ENCODE measurements at regions not wholly inside any gene's neighbourhood (a gene's known extent, or its start where the extent isn't known, plus 50 kb on each side); places are given as distances from the start of the nearest gene placed in this dataset.

GRCh38 chr6:167533851-167534250 is 209.0 kb downstream of the TTLL2 start:
- intact Hi-C loops (cut with micrococcal nuclease) = no loop called here
- H3K36me3 ChIP-seq (ENCODE audit: insufficient read depth, low read length) = no peaks in the 10 kb centered on the region
- no peaks in the 10 kb centered on the region for H3K27me3 ChIP-seq (ENCODE audit: insufficient read depth, low read length)
- POLR2A ChIA-PET (ENCODE audit: partially characterized antibody) = no interaction called here
- DNase-seq = no peak
- no peak overlapping the region for H3K4me3 ChIP-seq (ENCODE audit: low read length in 2 of 2)
- H3K4me1 ChIP-seq (ENCODE audit: insufficient read depth, low read length) = no peaks in the 10 kb centered on the region
- H3K27ac ChIP-seq (ENCODE audit: low read depth, low read length) = no peak overlapping the region
- Mint-ChIP-seq H3K27ac (no peak overlapping the region), H3K27me3 (peaks cover 9 to 13% of the 10 kb centered on the region in 2 donors), H3K9me3 (peaks cover 0 to 5% (median 0%) of the 10 kb centered on the region in 8 donors), H3K36me3 (no peaks in the 10 kb centered on the region), H3K4me3 (no peak overlapping the region), H3K4me1 (no peaks in the 10 kb centered on the region)
- no peaks in the 10 kb centered on the region for H3K9me3 ChIP-seq (ENCODE audit: control insufficient read depth in 1 of 2, low read length in 2 of 2)
- CTCF ChIA-PET (ENCODE audit: partially characterized antibody) = no interaction called here

- H3K9me3 Mint-ChIP-seq = peaks cover 0 to 9% (median 0%) of the 10 kb centered on the region in 8 donors
- H3K4me3 ChIP-seq (ENCODE audit: low read length in 2 of 2) = no peak overlapping the region
- no peaks in the 10 kb centered on the region for H3K36me3 Mint-ChIP-seq
- H3K9me3 ChIP-seq (ENCODE audit: control insufficient read depth in 1 of 2, low read length in 2 of 2) = no peaks in the 10 kb centered on the region
- peaks cover 3 to 7% of the 10 kb centered on the region in 2 donors for H3K27me3 Mint-ChIP-seq
- no peak for DNase-seq
- no peaks in the 10 kb centered on the region for H3K36me3 ChIP-seq (ENCODE audit: insufficient read depth, low read length)
- no peak overlapping the region for H3K4me3 Mint-ChIP-seq
- ChIA-PET CTCF (ENCODE audit: partially characterized antibody) (no interaction called here), POLR2A (ENCODE audit: partially characterized antibody) (no interaction called here)
- intact Hi-C loops (cut with micrococcal nuclease) = no loop called here
- no peaks in the 10 kb centered on the region for H3K27me3 ChIP-seq (ENCODE audit: insufficient read depth, low read length)
- no peaks in the 10 kb centered on the region for H3K4me1 ChIP-seq (ENCODE audit: insufficient read depth, low read length)
- H3K27ac Mint-ChIP-seq = no peak overlapping the region
- H3K27ac ChIP-seq (ENCODE audit: low read depth, low read length) = no peak overlapping the region
- H3K4me1 Mint-ChIP-seq = no peaks in the 10 kb centered on the region
Measured at GRCh38 chr6:167537816-167538215, 212.9 kb downstream of the TTLL2 start.

GRCh38 chr6:167538746-167539145 is 213.9 kb downstream of the TTLL2 start:
- CTCF ChIA-PET (ENCODE audit: partially characterized antibody) = no interaction called here

GRCh38 chr6:167540796-167541195 is 215.9 kb downstream of the TTLL2 start:
- no peak for DNase-seq
- peaks cover 0 to 9% (median 0%) of the 10 kb centered on the region in 8 donors for H3K9me3 Mint-ChIP-seq
- Histone ChIP-seq H3K27me3 (ENCODE audit: insufficient read depth, low read length) (no peaks in the 10 kb centered on the region), H3K9me3 (ENCODE audit: control insufficient read depth in 1 of 2, low read length in 2 of 2) (no peaks in the 10 kb centered on the region), H3K4me3 (ENCODE audit: low read length in 2 of 2) (no peak overlapping the region), H3K27ac (ENCODE audit: low read depth, low read length) (no peak overlapping the region), H3K36me3 (ENCODE audit: insufficient read depth, low read length) (no peaks in the 10 kb centered on the region), H3K4me1 (ENCODE audit: insufficient read depth, low read length) (no peaks in the 10 kb centered on the region)
- intact Hi-C loops (cut with micrococcal nuclease) = no loop called here
- H3K4me3 Mint-ChIP-seq = no peak overlapping the region
- CTCF ChIA-PET (ENCODE audit: partially characterized antibody) = no interaction called here
- no peaks in the 10 kb centered on the region for H3K4me1 Mint-ChIP-seq
- POLR2A ChIA-PET (ENCODE audit: partially characterized antibody) = no interaction called here
- H3K27me3 Mint-ChIP-seq = peaks cover 3 to 7% of the 10 kb centered on the region in 2 donors
- H3K36me3 Mint-ChIP-seq = no peaks in the 10 kb centered on the region
- no peak overlapping the region for H3K27ac Mint-ChIP-seq

More at GRCh38 chr6:167538746-167539145, 213.9 kb downstream of the TTLL2 start:
- intact Hi-C loops (cut with micrococcal nuclease) = no loop called here
- Histone ChIP-seq H3K4me3 (ENCODE audit: low read length in 2 of 2) (no peak overlapping the region), H3K9me3 (ENCODE audit: control insufficient read depth in 1 of 2, low read length in 2 of 2) (no peaks in the 10 kb centered on the region), H3K27ac (ENCODE audit: low read depth, low read length) (no peak overlapping the region), H3K36me3 (ENCODE audit: insufficient read depth, low read length) (no peaks in the 10 kb centered on the region), H3K27me3 (ENCODE audit: insufficient read depth, low read length) (no peaks in the 10 kb centered on the region), H3K4me1 (ENCODE audit: insufficient read depth, low read length) (no peaks in the 10 kb centered on the region)
- POLR2A ChIA-PET (ENCODE audit: partially characterized antibody) = no interaction called here
- H3K4me3 Mint-ChIP-seq = no peak overlapping the region
- peaks cover 0 to 9% (median 0%) of the 10 kb centered on the region in 8 donors for H3K9me3 Mint-ChIP-seq
- peaks cover 3 to 7% of the 10 kb centered on the region in 2 donors for H3K27me3 Mint-ChIP-seq
- no peaks in the 10 kb centered on the region for H3K36me3 Mint-ChIP-seq
- no peak for DNase-seq
- H3K4me1 Mint-ChIP-seq = no peaks in the 10 kb centered on the region
- no peak overlapping the region for H3K27ac Mint-ChIP-seq

GRCh38 chr6:167541544-167541943 is 216.7 kb downstream of the TTLL2 start:
- Mint-ChIP-seq H3K27me3 (peaks cover under 1 to 7% of the 10 kb centered on the region in 2 donors), H3K4me3 (no peak overlapping the region), H3K36me3 (no peaks in the 10 kb centered on the region), H3K9me3 (peaks cover 0 to 9% (median 0%) of the 10 kb centered on the region in 8 donors), H3K4me1 (no peaks in the 10 kb centered on the region), H3K27ac (no peak overlapping the region)
- no peak for DNase-seq
- ChIA-PET CTCF (ENCODE audit: partially characterized antibody) (no interaction called here), POLR2A (ENCODE audit: partially characterized antibody) (no interaction called here)
- Histone ChIP-seq H3K4me3 (ENCODE audit: low read length in 2 of 2) (no peak overlapping the region), H3K4me1 (ENCODE audit: insufficient read depth, low read length) (no peaks in the 10 kb centered on the region), H3K36me3 (ENCODE audit: insufficient read depth, low read length) (no peaks in the 10 kb centered on the region), H3K27ac (ENCODE audit: low read depth, low read length) (no peak overlapping the region), H3K27me3 (ENCODE audit: insufficient read depth, low read length) (no peaks in the 10 kb centered on the region), H3K9me3 (ENCODE audit: control insufficient read depth in 1 of 2, low read length in 2 of 2) (no peaks in the 10 kb centered on the region)
- intact Hi-C loops (cut with micrococcal nuclease) = no loop called here

GRCh38 chr6:167543602-167544497 is 219.0 kb downstream of the TTLL2 start:
- Mint-ChIP-seq H3K27ac (no peak overlapping the region), H3K9me3 (peaks cover 0 to 6% (median 0%) of the 10 kb centered on the region in 8 donors), H3K4me3 (no peak overlapping the region), H3K27me3 (no peaks in the 10 kb centered on the region), H3K36me3 (no peaks in the 10 kb centered on the region), H3K4me1 (peaks cover 0 to 2% (median 0%) of the 10 kb centered on the region in 4 donors)
- H3K27me3 ChIP-seq (ENCODE audit: insufficient read depth, low read length) = no peaks in the 10 kb centered on the region
- H3K4me1 ChIP-seq (ENCODE audit: insufficient read depth, low read length) = no peaks in the 10 kb centered on the region
- H3K36me3 ChIP-seq (ENCODE audit: insufficient read depth, low read length) = no peaks in the 10 kb centered on the region
- H3K27ac ChIP-seq (ENCODE audit: low read depth, low read length) = no peak overlapping the region
- DNase-seq = no peak
- no peaks in the 10 kb centered on the region for H3K9me3 ChIP-seq (ENCODE audit: control insufficient read depth in 1 of 2, low read length in 2 of 2)
- intact Hi-C loops (cut with micrococcal nuclease) = no loop called here
- POLR2A ChIA-PET (ENCODE audit: partially characterized antibody) = no interaction called here
- CTCF ChIA-PET (ENCODE audit: partially characterized antibody) = no interaction called here
- no peak overlapping the region for H3K4me3 ChIP-seq (ENCODE audit: low read length in 2 of 2)

- H3K9me3 Mint-ChIP-seq = no peaks in the 10 kb centered on the region
- Histone ChIP-seq H3K27me3 (ENCODE audit: insufficient read depth, low read length) (no peaks in the 10 kb centered on the region), H3K4me1 (ENCODE audit: insufficient read depth, low read length) (no peaks in the 10 kb centered on the region), H3K27ac (ENCODE audit: low read depth, low read length) (no peak overlapping the region), H3K36me3 (ENCODE audit: insufficient read depth, low read length) (no peaks in the 10 kb centered on the region), H3K9me3 (ENCODE audit: control insufficient read depth in 1 of 2, low read length in 2 of 2) (no peaks in the 10 kb centered on the region), H3K4me3 (ENCODE audit: low read length in 2 of 2) (no peak overlapping the region)
- peaks cover 0 to 2% (median 0%) of the 10 kb centered on the region in 4 donors for H3K4me1 Mint-ChIP-seq
- no peaks in the 10 kb centered on the region for H3K27me3 Mint-ChIP-seq
- CTCF ChIA-PET (ENCODE audit: partially characterized antibody) = no interaction called here
- intact Hi-C loops (cut with micrococcal nuclease) = no loop called here
- no peak for DNase-seq
- H3K27ac Mint-ChIP-seq = no peak overlapping the region
- POLR2A ChIA-PET (ENCODE audit: partially characterized antibody) = no interaction called here
- H3K4me3 Mint-ChIP-seq = no peak overlapping the region
- H3K36me3 Mint-ChIP-seq = no peaks in the 10 kb centered on the region
Measured at GRCh38 chr6:167546611-167547327, 221.9 kb downstream of the TTLL2 start.

Measured in CD4-positive, alpha-beta memory T cell (primary cell).